ENCODE measurements at regions not wholly inside any gene's neighbourhood (a gene's known extent, or its start where the extent isn't known, plus 50 kb on each side); places are given as distances from the start of the nearest gene placed in this dataset.

GRCh38 chr1:42010381-42010780 lies 91.7 kb upstream of the HIVEP3 start (continued):
- TF ChIP-seq ZBTB40 (IDR thresholded peaks at IDR 0.05) (no peak), ZBTB40 (CRISPR knock-in tag; IDR thresholded peaks at IDR 0.05) (no peak)

GRCh38 chr1:42008264-42008663 lies 89.5 kb upstream of the HIVEP3 start:
- in situ Hi-C loops (cut with MboI), result no loop called here
- Histone ChIP-seq H3K27ac (ENCODE audit: extremely low read depth, low read depth, low read length) (no peak overlapping the region), H3K36me3 (ENCODE audit: control insufficient read depth, insufficient read depth, low read length) (no peaks in the 10 kb centered on the region), H3K9me1 (ENCODE audit: control insufficient read depth, insufficient read depth, low read length) (no peaks in the 10 kb centered on the region), H3K4me2 (ENCODE audit: insufficient read depth, low read length) (no peak overlapping the region), H3K9me3 (replicated peaks; ENCODE audit: control insufficient read depth, insufficient read depth, low read depth, low read length) (no peaks in the 10 kb centered on the region), H3K9ac (ENCODE audit: insufficient read depth in 1 of 2, low read depth in 2 of 2, low read length in 2 of 2) (no peak overlapping the region), H2AFZ (ENCODE audit: low read depth, low read length) (no peak overlapping the region), H3K4me3 (no peak overlapping the region), H3K4me1 (replicated peaks in 1 of 2; ENCODE audit: control insufficient read depth in 2 of 2, insufficient read depth in 2 of 2, low read length in 2 of 2) (no peaks in the 10 kb centered on the region), H4K20me1 (replicated peaks; ENCODE audit: control insufficient read depth, insufficient read depth, low read length) (no peaks in the 10 kb centered on the region), H3K79me2 (ENCODE audit: control insufficient read depth, insufficient read depth, low read length) (no peaks in the 10 kb centered on the region), H3K27me3 (ENCODE audit: control insufficient read depth in 2 of 2, insufficient read depth in 2 of 2, low read length in 2 of 2) (no peaks in the 10 kb centered on the region; a peak in 1 of 5 replicates)
- ChIA-PET POLR2A (no interaction called here), CTCF (ENCODE audit: low intra/inter-chr PET ratio) (no interaction called here)
- intact Hi-C loops (cut with micrococcal nuclease), result no loop called here
- no peak for ATAC-seq
- BruUV-seq (replicated peaks), result no TSS peak
- no peak for DNase-seq (ENCODE audit: extremely low read depth in 1 of 4, low spot score in 3 of 4)
- FAIRE-seq, result no peak
- WGBS (ENCODE audit: insufficient coverage, low coverage, missing lambda C conversion rate), result 2% methylated on average over 2 of the region's 2 CpGs
- no peak for TF ChIP-seq HES1 (IDR thresholded peaks at IDR 0.05; ENCODE audit: low read depth)
- no peak for TF ChIP-seq NFE2L1 (tag; IDR thresholded peaks at IDR 0.05; ENCODE audit: borderline replicate concordance, low read depth)
- TF ChIP-seq RB1 (IDR thresholded peaks at IDR 0.05; ENCODE audit: low read depth), result no peak
- TF ChIP-seq ZNF518B (CRISPR knock-in tag; IDR thresholded peaks at IDR 0.05), result no peak
- no peak for TF ChIP-seq GTF2B (IDR thresholded peaks at IDR 0.05; ENCODE audit: extremely low read depth, insufficient read length)
